Mucosa of descending colon (tissue), 3 donors: ENCODE measurements at regions not wholly inside any gene's neighbourhood (a gene's known extent, or its start where the extent isn't known, plus 50 kb on each side); places are given as distances from the start of the nearest gene placed in this dataset.

Experiments used
- ATAC-seq: fragments of 200-7000 bp; cut with Tn5 transposase; one replicate; pipeline ENCODE4 v1.9.1; 2020; ENCODE audit warnings: mild to moderate bottlenecking, moderate library complexity
- DNase-seq, 3 donors: peaks; one replicate each; pipeline ENCODE4 v3.0.0-alpha.2; 2020
- H3K36me3 ChIP-seq: fragments of 200-600 bp; one replicate; pipeline ENCODE4 v1.8.0; 2021; ENCODE audit warnings: low read depth, mild to moderate bottlenecking
- H3K4me1 ChIP-seq: fragments of 200-600 bp; one replicate; pipeline ENCODE4 v1.8.0; 2021; ENCODE audit warnings: low read depth, mild to moderate bottlenecking
- H3K4me3 ChIP-seq: fragments of 200-600 bp; one replicate; pipeline ENCODE4 v1.8.0; 2021; ENCODE audit warnings: mild to moderate bottlenecking
- H3K9me3 ChIP-seq: fragments of 200-600 bp; one replicate; pipeline ENCODE4 v1.8.0; 2021; ENCODE audit warnings: mild to moderate bottlenecking
- CTCF ChIP-seq: fragments of 200-600 bp; IDR thresholded peaks from one replicate; pipeline ENCODE4 v1.8.0; 2022; ENCODE audit warnings: antibody characterized with exemption, mild to moderate bottlenecking
- intact Hi-C, 2 donors: fragments of 100-400 bp; cut with DNase I in 1 of 2; cut with micrococcal nuclease in 1 of 2; formaldehyde crosslinking; loops; one replicate each; pipeline versions ENCODE4 v1.11.0 to v1.11.1; 2022; cut with DNase I, micrococcal nuclease
- donor health status: DM: no; HTN: no; CAD: no; lungs with moderate emphysema.
- donor health status: DM: no; HTN: no; CAD: no.
- donor health status: DM: no; HTN: yes; CAD: no.

GRCh38 chr7:12091231-12091630 lies 119.9 kb upstream of the TMEM106B start:
- DNase-seq (no peak), ATAC-seq (peak; percentile 64)
- H3K4me3 ChIP-seq, result no peak overlapping the region

GRCh38 chr7:12092499-12093130 lies 118.5 kb upstream of the TMEM106B start:
- TF ChIP-seq CTCF, result no peak
- no peak overlapping the region for H3K4me3 ChIP-seq
- H3K9me3 ChIP-seq, result no peaks in the 10 kb centered on the region
- H3K36me3 ChIP-seq, result no peaks in the 10 kb centered on the region
- intact Hi-C loops, result no loop called here
- ATAC-seq, result no peak
- DNase-seq, result no peak
- no peaks in the 10 kb centered on the region for H3K4me1 ChIP-seq

More at GRCh38 chr7:12091231-12091630, 119.9 kb upstream of the TMEM106B start:
- no peaks in the 10 kb centered on the region for H3K4me1 ChIP-seq
- no peaks in the 10 kb centered on the region for H3K36me3 ChIP-seq
- intact Hi-C loops, result no loop called here
- TF ChIP-seq CTCF, result no peak
- H3K9me3 ChIP-seq, result no peaks in the 10 kb centered on the region

- Histone ChIP-seq H3K4me3 (no peak overlapping the region), H3K9me3 (no peaks in the 10 kb centered on the region), H3K36me3 (no peaks in the 10 kb centered on the region), H3K4me1 (no peaks in the 10 kb centered on the region)
- DNase-seq (no peak), ATAC-seq (no peak)
- TF ChIP-seq CTCF, result no peak
- intact Hi-C loops, result no loop called here
Measured at GRCh38 chr7:12093365-12093764, 117.7 kb upstream of the TMEM106B start.

GRCh38 chr7:12094365-12094921 lies 116.7 kb upstream of the TMEM106B start:
- ATAC-seq (no peak), DNase-seq (no peak)
- no peak for TF ChIP-seq CTCF
- Histone ChIP-seq H3K9me3 (no peaks in the 10 kb centered on the region), H3K36me3 (no peaks in the 10 kb centered on the region), H3K4me1 (no peaks in the 10 kb centered on the region), H3K4me3 (no peak overlapping the region)
- intact Hi-C loops, result no loop called here

GRCh38 chr7:12102126-12102525 lies 109.0 kb upstream of the TMEM106B start:
- intact Hi-C loops, result no loop called here
- ATAC-seq, result no peak
- no peak for TF ChIP-seq CTCF

More at GRCh38 chr7:12102126-12102525, 109.0 kb upstream of the TMEM106B start:
- Histone ChIP-seq H3K4me1 (no peaks in the 10 kb centered on the region), H3K4me3 (no peak overlapping the region), H3K36me3 (no peaks in the 10 kb centered on the region), H3K9me3 (no peaks in the 10 kb centered on the region)
- DNase-seq, result no peak
